ENCODE measurements at regions not wholly inside any gene's neighbourhood (a gene's known extent, or its start where the extent isn't known, plus 50 kb on each side); places are given as distances from the start of the nearest gene placed in this dataset.

DNA sequence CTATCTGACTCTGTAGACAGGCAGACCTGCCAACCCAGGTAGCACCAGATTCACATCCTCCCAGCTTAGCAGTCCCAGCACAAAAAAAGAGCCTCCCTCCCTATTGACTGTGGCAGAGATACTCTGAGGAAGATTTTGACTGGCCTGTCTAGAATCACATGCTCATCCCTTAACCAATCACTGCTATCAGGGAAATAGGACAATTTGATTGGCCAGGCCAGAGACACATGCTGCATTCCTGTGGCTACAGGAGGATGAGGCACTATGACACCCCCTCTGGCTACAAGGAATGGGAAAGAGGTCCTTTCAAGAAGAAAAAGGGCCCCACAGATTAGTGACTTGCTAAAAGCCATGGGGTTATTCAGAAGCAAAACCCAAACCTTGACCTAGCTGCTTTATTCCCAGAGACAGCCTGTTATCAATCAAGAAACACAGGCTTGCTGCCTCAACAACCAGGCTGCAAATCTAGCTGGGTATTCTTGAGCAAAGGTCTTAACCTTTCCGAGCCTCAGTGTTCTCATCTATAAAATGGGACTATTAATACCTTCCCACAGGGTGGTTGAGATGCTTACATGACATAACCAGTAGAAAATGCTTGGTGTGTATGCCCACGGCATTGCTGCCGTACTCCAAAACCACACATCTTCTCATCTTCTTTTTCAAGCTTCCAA lies 147.6 kb downstream of the BCOR start:
- Mint-ChIP-seq H3K27me3 (ENCODE audit: low read depth) (peaks cover 18% of the 10 kb centered on the region), H3K36me3 (ENCODE audit: low read depth) (no peaks in the 10 kb centered on the region), H3K27ac (no peak overlapping the region), H3K4me1 (peaks cover 24% of the 10 kb centered on the region), H3K4me3 (no peak overlapping the region), H3K9me3 (peaks cover 6% of the 10 kb centered on the region)
- TF ChIP-seq, protein P1, sequence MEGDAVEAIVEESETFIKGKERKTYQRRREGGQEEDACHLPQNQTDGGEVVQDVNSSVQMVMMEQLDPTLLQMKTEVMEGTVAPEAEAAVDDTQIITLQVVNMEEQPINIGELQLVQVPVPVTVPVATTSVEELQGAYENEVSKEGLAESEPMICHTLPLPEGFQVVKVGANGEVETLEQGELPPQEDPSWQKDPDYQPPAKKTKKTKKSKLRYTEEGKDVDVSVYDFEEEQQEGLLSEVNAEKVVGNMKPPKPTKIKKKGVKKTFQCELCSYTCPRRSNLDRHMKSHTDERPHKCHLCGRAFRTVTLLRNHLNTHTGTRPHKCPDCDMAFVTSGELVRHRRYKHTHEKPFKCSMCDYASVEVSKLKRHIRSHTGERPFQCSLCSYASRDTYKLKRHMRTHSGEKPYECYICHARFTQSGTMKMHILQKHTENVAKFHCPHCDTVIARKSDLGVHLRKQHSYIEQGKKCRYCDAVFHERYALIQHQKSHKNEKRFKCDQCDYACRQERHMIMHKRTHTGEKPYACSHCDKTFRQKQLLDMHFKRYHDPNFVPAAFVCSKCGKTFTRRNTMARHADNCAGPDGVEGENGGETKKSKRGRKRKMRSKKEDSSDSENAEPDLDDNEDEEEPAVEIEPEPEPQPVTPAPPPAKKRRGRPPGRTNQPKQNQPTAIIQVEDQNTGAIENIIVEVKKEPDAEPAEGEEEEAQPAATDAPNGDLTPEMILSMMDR (IDR thresholded peaks at IDR 0.05; ENCODE audit: unreplicated experiment in 3 of 3) = no peak

DNA sequence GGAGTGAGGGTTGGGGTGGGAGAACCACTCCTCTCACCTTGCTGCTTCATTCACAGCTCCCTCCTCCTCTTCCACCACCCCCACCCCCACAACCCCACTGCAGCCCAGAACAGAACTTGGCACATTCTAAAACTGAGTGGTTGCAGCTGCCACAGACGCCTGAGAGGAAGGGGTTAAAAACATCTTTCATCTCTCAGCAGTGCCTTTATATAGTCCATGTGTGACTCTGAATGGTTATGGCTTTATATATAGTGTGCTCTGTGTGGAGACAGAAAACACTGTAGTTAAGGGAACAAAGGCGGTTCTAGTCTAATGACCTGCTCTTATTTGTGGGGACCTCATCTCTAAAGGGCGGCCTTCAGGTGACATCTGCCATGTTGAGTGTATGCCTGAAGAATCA lies 144.8 kb downstream of the BCOR start:
- peaks cover 12% of the 10 kb centered on the region for H3K27me3 Mint-ChIP-seq (ENCODE audit: low read depth)
- TF ChIP-seq, protein P1 (IDR thresholded peaks at IDR 0.05; ENCODE audit: unreplicated experiment in 3 of 3) = no peak
- H3K4me1 Mint-ChIP-seq = peaks cover 34% of the 10 kb centered on the region
- no peaks in the 10 kb centered on the region for H3K36me3 Mint-ChIP-seq (ENCODE audit: low read depth)
- no peak overlapping the region for H3K4me3 Mint-ChIP-seq
- peaks cover 16% of the 10 kb centered on the region for H3K9me3 Mint-ChIP-seq
- peak overlapping the region in 2 of 3 experiments; percentile 25 to 73 for H3K27ac Mint-ChIP-seq

DNA sequence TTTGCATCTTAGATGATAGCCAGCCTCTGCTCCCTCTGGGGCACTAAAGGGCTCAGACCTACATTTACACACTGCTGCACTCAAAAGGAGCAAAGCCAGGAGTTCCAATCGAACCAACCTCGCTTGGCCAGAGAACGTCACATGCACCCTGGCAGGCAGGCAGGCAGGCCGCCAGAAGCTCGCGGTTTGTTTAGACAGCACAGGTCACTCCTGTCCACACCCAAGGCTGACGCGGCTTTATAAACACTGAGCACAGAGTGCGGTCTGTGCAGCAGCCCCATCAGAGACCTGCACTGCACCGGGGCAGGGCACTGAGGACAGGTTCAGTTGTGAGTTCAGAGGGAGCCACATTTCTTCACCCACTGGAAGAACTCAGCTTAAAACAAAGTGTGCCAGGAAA lies 143.9 kb downstream of the BCOR start:
- no peak overlapping the region for H3K4me3 Mint-ChIP-seq

DNA sequence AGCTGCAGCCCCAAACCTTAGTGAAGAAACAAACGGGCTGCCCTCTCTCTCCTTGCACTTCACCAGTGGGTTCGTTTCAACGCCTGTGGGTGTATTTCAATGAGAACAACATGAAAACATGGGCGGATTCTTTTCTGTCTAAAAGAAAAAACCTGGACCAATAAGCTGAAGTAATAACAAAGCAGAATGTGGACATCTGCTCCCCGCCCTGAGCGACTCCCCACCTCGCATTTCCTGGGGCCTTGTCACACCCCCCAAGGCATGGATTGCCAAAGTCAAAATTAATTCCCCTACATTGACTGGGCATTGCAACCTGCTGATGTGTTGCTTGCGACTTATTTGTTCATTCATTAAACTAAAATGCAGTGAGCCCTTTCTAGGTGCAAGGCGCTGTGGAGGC lies 142.9 kb downstream of the BCOR start:
- TF ChIP-seq, protein P1 (IDR thresholded peaks at IDR 0.05; ENCODE audit: unreplicated experiment in 3 of 3) = no peak
- Mint-ChIP-seq H3K9me3 (peaks cover 13% of the 10 kb centered on the region), H3K27ac (peak overlapping the region in 1 of 3 experiments; percentile 44), H3K36me3 (ENCODE audit: low read depth) (no peaks in the 10 kb centered on the region), H3K4me1 (peaks cover 38% of the 10 kb centered on the region), H3K4me3 (no peak overlapping the region), H3K27me3 (ENCODE audit: low read depth) (peaks cover 9% of the 10 kb centered on the region)

More for the DNA sequence above, 143.9 kb downstream of the BCOR start:
- Mint-ChIP-seq H3K27ac (peak overlapping the region in 2 of 3 experiments; percentile 14 to 73), H3K36me3 (ENCODE audit: low read depth) (no peaks in the 10 kb centered on the region), H3K9me3 (peaks cover 13% of the 10 kb centered on the region), H3K4me1 (peaks cover 33% of the 10 kb centered on the region), H3K27me3 (ENCODE audit: low read depth) (peaks cover 17% of the 10 kb centered on the region)
- TF ChIP-seq, protein P1 (IDR thresholded peaks at IDR 0.05; ENCODE audit: unreplicated experiment in 3 of 3) = no peak

DNA sequence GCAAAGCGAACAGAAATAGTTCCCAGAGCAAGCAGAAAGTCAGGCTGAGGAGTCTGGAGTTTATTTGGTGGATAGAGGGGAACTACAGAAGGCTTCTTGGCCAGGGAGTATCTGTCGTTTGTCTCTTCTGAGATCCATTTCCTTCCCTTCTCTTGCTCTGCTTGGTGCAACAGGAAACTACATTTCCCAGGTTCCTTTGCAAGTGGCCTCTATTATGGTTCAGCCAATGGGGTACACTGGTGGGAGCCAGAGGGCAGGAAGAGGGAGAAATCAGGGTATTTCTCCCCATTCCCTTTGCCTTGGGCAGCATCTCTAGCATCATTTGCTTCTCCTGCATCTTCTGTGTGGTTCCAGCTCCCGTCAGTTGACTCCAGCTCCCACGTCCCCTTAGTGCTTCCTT lies 142.1 kb downstream of the BCOR start:
- TF ChIP-seq, protein P1 (IDR thresholded peaks at IDR 0.05; ENCODE audit: unreplicated experiment in 3 of 3) = no peak
- H3K9me3 Mint-ChIP-seq = peaks cover 13% of the 10 kb centered on the region
- no peaks in the 10 kb centered on the region for H3K36me3 Mint-ChIP-seq (ENCODE audit: low read depth)
- H3K4me3 Mint-ChIP-seq = no peak overlapping the region
- peaks cover 9% of the 10 kb centered on the region for H3K27me3 Mint-ChIP-seq (ENCODE audit: low read depth)
- peaks cover 38% of the 10 kb centered on the region for H3K4me1 Mint-ChIP-seq
- H3K27ac Mint-ChIP-seq = peak overlapping the region in 2 of 3 experiments; percentile 14 to 44

All from nephron (organoid).